ENCODE measurements at regions not wholly inside any gene's neighbourhood (a gene's known extent, or its start where the extent isn't known, plus 50 kb on each side); places are given as distances from the start of the nearest gene placed in this dataset.

DNA sequence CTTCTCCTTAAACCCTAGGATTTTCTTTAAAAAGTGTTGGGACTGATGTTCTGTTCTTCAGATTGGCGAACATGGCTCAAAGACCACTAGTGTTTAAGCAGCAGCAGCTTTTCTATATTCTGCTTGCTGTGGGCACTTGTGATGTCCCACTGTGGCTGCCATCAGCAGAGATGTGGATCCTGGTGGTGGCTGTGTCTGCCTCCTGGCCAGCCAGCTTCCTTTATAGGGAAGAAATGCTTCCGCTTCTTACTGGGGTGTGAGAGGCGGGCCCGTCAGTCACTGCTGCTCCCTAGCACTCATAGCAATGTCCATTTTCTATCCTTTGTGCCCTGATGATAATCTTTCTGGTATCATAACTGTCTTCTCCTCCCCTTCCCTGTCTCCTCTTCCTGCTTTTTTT is 66.7 kb upstream of the ESR1 start:
- TF ChIP-seq SPI1 (IDR thresholded peaks at IDR 0.05; ENCODE audit: low read depth, low read length) (no peak), POLR2A (IDR thresholded peaks at IDR 0.05; ENCODE audit: low read depth, low read length) (no peak), TAF1 (IDR thresholded peaks at IDR 0.05; ENCODE audit: low read depth, low read length) (no peak), POLR2AphosphoS5 (IDR thresholded peaks at IDR 0.05; ENCODE audit: low read depth, low read length) (no peak), POU2F2 (IDR thresholded peaks at IDR 0.05; ENCODE audit: low read depth, low read length) (no peak), PAX5 (IDR thresholded peaks at IDR 0.05; ENCODE audit: insufficient read depth, low read length, severe bottlenecking) (no peak)
- FAIRE-seq = no peak

DNA sequence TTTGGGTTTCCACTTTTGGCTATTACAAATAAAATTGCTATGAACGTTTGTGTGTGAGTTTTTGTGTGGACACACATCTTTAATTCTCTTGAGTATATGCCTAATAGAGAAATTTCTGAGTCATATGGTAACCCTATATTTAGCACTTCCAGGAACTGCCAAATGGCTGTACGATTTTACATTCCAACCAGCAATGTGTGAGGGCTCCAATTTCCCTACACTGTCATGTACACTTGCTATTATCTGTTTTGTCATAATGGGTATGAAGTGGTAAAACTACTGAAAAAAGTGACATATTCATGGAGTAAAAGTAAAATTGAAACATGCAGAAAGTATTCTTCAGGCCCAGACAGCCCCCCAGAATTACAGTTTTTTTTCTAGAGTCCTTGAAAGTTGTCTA is 59.6 kb upstream of the ESR1 start:
- FAIRE-seq = no peak

More for the DNA sequence above, 66.7 kb upstream of the ESR1 start:
- no peak for DNase-seq (ENCODE audit: insufficient read length, low spot score)

DNA sequence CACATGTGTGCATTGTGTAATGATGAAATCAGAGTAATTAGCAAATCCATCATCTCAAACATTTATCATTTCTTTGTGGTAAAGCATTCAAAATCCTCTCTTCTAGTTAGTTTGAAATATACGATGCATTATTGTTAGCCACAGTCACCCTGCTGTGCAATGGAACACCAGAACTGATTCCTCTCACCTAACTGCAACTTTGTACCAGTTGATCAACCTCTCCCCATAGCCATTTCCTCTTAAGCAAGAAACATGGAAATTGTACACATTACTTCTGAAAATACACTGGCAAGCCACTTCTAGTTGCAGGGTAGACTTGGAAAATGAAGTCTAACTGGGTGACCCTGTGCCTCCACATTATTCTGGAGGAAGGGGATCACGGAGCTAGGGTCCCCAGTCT is 58.1 kb upstream of the ESR1 start:
- DNase-seq (ENCODE audit: insufficient read length, low spot score) = no peak
- TF ChIP-seq PAX5 (IDR thresholded peaks at IDR 0.05; ENCODE audit: insufficient read depth, low read length, severe bottlenecking) = no peak
- no peak for TF ChIP-seq SPI1 (IDR thresholded peaks at IDR 0.05; ENCODE audit: low read depth, low read length)
- TF ChIP-seq POLR2A (IDR thresholded peaks at IDR 0.05; ENCODE audit: low read depth, low read length) = no peak
- TF ChIP-seq POU2F2 (IDR thresholded peaks at IDR 0.05; ENCODE audit: low read depth, low read length) = no peak
- TF ChIP-seq TAF1 (IDR thresholded peaks at IDR 0.05; ENCODE audit: low read depth, low read length) = no peak
- no peak for FAIRE-seq

More for the DNA sequence above, 59.6 kb upstream of the ESR1 start:
- TF ChIP-seq SPI1 (IDR thresholded peaks at IDR 0.05; ENCODE audit: low read depth, low read length) (no peak), POU2F2 (IDR thresholded peaks at IDR 0.05; ENCODE audit: low read depth, low read length) (no peak), POLR2A (IDR thresholded peaks at IDR 0.05; ENCODE audit: low read depth, low read length) (no peak), POLR2AphosphoS5 (IDR thresholded peaks at IDR 0.05; ENCODE audit: low read depth, low read length) (no peak), PAX5 (IDR thresholded peaks at IDR 0.05; ENCODE audit: insufficient read depth, low read length, severe bottlenecking) (no peak), TAF1 (IDR thresholded peaks at IDR 0.05; ENCODE audit: low read depth, low read length) (no peak)
- no peak for DNase-seq (ENCODE audit: insufficient read length, low spot score)

DNA sequence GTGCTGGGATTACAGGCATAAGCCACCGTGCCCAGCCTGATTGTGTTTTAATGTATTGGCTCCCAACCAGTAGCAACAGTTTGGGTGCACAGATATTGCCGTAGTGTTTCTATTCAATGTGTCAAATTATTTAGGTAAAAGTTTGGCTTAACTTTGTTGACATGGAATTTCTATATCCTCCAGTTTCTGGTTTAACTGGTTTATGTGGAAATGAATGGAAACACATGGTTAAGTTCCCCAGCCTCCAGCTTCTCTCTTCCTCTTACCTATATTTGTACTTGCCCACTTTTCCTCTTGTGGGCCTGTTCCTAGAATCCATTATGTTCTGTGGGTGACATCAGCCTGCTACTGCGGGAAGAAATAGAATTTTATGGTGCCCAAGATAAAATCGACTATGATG is 53.9 kb upstream of the ESR1 start:
- no peak for FAIRE-seq
- no peak for DNase-seq (ENCODE audit: insufficient read length, low spot score)
- TF ChIP-seq POU2F2 (IDR thresholded peaks at IDR 0.05; ENCODE audit: low read depth, low read length) = no peak
- TF ChIP-seq SPI1 (IDR thresholded peaks at IDR 0.05; ENCODE audit: low read depth, low read length) = no peak
- no peak for TF ChIP-seq PAX5 (IDR thresholded peaks at IDR 0.05; ENCODE audit: insufficient read depth, low read length, severe bottlenecking)
- TF ChIP-seq TAF1 (IDR thresholded peaks at IDR 0.05; ENCODE audit: low read depth, low read length) = no peak
- no peak for TF ChIP-seq POLR2A (IDR thresholded peaks at IDR 0.05; ENCODE audit: low read depth, low read length)

DNA sequence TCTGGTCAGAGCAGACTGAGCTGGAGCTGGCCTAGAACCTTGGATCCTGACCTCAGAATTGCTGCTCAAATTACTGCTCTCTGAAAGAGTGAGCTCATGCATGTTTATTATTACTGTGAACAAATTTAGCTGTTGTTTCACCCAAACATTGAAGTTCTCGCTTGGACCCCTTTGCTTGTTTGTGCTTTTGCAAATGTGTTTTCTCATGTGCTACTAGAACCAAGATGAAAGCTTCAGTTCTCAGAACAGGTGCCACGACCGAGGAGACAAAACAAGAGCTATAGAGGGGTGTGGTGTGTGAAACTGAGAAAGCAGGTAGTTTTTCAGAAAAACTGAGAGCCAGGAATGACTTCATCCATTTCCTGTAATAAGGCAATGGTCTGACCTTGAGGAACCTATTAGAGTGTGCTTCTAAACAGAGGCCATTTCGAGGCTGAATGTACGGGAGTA is 50.0 kb upstream of the ESR1 start:
- DNase-seq (ENCODE audit: insufficient read length, low spot score) (peak; percentile 32), FAIRE-seq (peak; percentile 74)
- TF ChIP-seq POLR2A (IDR thresholded peaks at IDR 0.05; ENCODE audit: low read depth, low read length) (no peak), SPI1 (IDR thresholded peaks at IDR 0.05; ENCODE audit: low read depth, low read length) (0 out of 2 replicates have a peak, but pooled peaks have one; percentile 4), POU2F2 (IDR thresholded peaks at IDR 0.05; ENCODE audit: low read depth, low read length) (peak; percentile 34; the same call in 1 of the 2 replicates)

Measured in GM12891 (cell line).